ENCODE measurements at regions not wholly inside any gene's neighbourhood (a gene's known extent, or its start where the extent isn't known, plus 50 kb on each side); places are given as distances from the start of the nearest gene placed in this dataset.

DNA sequence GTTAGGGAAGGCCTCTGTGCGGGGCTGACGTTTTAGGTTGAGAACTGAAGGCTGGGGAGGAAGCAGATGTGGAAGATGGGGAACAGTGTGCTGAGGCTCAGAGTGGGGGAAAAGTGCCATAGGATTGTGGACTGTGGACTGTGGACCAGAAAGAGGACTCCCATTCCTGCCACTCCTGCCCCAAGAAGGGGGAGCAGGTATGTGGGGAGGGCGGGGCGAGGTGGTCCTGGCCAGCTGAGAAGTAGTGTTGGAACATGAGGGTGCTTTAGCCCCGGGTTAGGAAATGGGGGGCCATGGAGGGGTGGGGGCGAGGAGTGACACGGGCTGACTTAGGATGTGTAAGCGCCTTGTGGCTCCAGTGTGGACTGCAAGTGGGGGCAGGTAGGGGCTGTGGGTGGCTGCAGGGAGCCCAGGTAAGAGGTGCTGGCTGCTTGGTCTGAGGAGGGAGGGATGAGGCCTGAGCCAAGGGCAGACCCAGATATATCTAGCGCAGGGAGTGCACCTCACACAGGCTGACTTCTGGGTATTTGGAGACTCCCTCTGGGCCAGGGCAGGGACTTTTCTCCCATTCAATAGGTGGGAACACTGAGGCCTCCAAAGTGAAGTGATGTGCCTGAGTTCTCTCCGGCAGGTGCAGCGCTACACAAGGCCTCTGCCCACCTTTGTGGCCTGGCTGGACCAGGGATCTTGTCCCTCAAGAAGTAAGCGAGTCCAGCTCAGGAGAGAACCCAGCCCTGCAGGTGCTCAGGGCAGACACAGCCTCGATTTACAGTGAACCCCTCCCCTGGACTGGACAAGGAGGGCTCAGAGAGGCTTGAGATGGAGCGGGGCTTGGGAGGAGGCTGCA, 76.6 kb upstream of the TOX2 start:
- H3K4me3 ChIP-seq (ENCODE audit: control insufficient read depth, low read depth, low read length), result no peak overlapping the region
- DNase-seq (ENCODE audit: low read depth), result no peak
- TF ChIP-seq, protein P1, sequence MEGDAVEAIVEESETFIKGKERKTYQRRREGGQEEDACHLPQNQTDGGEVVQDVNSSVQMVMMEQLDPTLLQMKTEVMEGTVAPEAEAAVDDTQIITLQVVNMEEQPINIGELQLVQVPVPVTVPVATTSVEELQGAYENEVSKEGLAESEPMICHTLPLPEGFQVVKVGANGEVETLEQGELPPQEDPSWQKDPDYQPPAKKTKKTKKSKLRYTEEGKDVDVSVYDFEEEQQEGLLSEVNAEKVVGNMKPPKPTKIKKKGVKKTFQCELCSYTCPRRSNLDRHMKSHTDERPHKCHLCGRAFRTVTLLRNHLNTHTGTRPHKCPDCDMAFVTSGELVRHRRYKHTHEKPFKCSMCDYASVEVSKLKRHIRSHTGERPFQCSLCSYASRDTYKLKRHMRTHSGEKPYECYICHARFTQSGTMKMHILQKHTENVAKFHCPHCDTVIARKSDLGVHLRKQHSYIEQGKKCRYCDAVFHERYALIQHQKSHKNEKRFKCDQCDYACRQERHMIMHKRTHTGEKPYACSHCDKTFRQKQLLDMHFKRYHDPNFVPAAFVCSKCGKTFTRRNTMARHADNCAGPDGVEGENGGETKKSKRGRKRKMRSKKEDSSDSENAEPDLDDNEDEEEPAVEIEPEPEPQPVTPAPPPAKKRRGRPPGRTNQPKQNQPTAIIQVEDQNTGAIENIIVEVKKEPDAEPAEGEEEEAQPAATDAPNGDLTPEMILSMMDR (IDR thresholded peaks at IDR 0.05; ENCODE audit: control insufficient read depth, insufficient read depth, low read depth, low read length, missing control alignments), result no peak

- DNase-seq (ENCODE audit: low read depth), result no peak
- TF ChIP-seq, protein P1 (IDR thresholded peaks at IDR 0.05; ENCODE audit: control insufficient read depth, insufficient read depth, low read depth, low read length, missing control alignments), result no peak
Observed at GRCh38 chr20:43836790-43837189, 77.9 kb upstream of the TOX2 start.

DNA sequence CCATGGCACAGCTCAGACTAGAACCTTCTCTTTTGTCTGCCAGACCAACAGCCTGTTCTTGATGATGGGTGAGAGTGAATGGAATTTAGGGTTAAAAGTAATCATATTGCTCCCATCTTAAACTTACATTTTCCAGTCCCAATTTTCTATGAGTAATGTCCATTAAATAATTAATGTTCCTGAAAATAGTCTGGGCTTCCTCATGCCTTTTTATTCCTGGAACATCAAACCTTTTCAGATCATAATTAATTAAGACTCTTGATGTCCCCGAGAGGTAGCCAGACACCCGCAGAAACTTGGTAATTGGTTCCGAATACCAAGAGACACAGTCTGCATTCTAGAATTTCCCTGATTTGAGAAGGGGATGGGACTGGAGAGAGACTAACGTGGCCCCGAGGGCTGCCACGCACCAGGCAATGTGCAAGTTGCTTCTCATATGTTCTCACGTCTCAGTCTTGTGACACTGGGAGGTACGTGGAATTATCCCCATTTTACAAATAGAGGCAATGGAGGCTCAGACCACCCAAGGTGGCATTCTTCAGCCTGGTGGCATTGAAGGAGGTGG, 78.6 kb upstream of the TOX2 start:
- TF ChIP-seq, protein P1 (IDR thresholded peaks at IDR 0.05; ENCODE audit: control insufficient read depth, insufficient read depth, low read depth, low read length, missing control alignments), result no peak
- H3K4me3 ChIP-seq (ENCODE audit: control insufficient read depth, low read depth, low read length), result no peak overlapping the region
- DNase-seq (ENCODE audit: low read depth), result no peak

More at GRCh38 chr20:43836790-43837189, 77.9 kb upstream of the TOX2 start:
- H3K4me3 ChIP-seq (ENCODE audit: control insufficient read depth, low read depth, low read length), result no peak overlapping the region

DNA sequence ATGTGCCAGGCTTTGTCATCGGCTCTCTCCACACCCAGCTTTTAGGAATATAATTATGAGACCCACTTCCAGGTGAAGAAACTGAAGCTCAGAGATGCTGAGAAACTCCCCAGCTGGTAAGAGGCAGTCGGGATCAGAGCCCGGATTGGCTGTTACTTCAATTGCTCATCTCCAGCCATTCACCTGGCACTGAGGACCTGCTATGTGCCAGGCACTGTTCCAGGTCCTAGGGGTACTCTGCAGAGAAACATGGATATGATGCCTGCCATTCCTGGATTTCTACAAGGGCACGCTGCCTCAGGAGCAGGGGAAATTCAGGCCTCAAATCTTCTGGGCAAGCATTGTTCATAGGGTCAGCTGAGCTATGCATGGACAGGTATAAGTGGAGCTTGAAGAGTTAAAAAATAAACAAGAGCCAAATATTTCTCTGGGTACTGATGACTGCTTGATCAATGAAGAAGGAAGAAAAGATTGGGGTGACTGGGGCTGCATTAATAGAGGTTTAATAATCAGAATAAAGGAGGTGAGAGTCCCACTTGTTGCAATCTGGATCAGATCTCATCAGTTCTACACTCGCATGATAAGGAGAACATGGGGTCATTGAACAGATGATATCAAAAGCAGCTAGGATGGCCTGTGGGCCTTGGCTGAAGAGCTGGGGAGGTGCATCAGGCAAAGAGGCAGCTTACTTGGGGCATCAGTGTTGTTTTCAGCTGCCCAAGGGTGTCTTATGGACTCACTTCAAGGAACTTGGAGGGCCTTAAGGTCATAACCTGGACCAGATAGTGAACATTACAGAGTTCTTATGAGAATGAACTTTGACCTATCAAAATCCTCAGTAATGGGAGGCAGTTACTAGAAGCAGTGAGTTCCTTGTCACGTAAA, 80.9 kb upstream of the TOX2 start:
- TF ChIP-seq, protein P1 (IDR thresholded peaks at IDR 0.05; ENCODE audit: control insufficient read depth, insufficient read depth, low read depth, low read length, missing control alignments), result no peak
- H3K4me3 ChIP-seq (ENCODE audit: control insufficient read depth, low read depth, low read length), result no peak overlapping the region
- DNase-seq (ENCODE audit: low read depth), result no peak

- DNase-seq (ENCODE audit: low read depth), result no peak
- TF ChIP-seq, protein P1 (IDR thresholded peaks at IDR 0.05; ENCODE audit: control insufficient read depth, insufficient read depth, low read depth, low read length, missing control alignments), result no peak
- H3K4me3 ChIP-seq (ENCODE audit: control insufficient read depth, low read depth, low read length), result no peak overlapping the region
Observed at GRCh38 chr20:43832961-43833360, 81.7 kb upstream of the TOX2 start.

DNA sequence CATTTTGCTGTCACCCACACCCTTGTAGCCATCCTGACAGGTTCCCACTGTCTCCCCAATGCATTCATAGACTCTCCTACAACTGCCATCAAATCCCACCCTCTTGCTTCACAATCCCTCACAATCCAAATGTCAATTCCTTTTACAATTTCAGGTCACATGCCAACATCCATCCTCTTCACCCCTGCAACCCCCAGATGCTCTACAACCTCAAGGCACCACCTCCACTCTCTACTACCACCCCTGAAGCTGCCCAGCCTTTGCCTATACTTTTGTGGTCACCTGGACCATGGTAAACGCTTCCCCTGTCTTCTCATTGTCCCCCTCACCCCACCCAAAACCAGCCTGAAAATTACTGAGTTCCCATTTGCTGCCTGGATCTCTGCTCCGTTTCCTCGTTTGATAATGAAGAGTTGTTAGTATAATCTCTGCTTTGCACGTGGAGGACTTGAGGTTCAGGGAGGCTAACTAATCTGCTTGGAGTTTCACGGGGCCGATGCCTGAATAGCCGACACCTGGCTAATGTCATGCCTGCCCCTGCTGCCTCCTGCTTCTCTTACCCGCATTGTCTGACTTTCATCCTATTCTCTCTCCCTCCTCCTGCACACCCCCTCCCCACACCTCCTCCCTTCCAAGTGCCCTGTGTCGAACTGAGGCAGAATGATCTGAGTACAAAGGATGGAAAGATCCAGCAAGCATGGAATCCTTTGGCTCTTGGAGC, 82.4 kb upstream of the TOX2 start:
- H3K4me3 ChIP-seq (ENCODE audit: control insufficient read depth, low read depth, low read length), result no peak overlapping the region
- DNase-seq (ENCODE audit: low read depth), result no peak
- TF ChIP-seq, protein P1 (IDR thresholded peaks at IDR 0.05; ENCODE audit: control insufficient read depth, insufficient read depth, low read depth, low read length, missing control alignments), result no peak
